ENCODE measurements at regions not wholly inside any gene's neighbourhood (a gene's known extent, or its start where the extent isn't known, plus 50 kb on each side); places are given as distances from the start of the nearest gene placed in this dataset.

DNA sequence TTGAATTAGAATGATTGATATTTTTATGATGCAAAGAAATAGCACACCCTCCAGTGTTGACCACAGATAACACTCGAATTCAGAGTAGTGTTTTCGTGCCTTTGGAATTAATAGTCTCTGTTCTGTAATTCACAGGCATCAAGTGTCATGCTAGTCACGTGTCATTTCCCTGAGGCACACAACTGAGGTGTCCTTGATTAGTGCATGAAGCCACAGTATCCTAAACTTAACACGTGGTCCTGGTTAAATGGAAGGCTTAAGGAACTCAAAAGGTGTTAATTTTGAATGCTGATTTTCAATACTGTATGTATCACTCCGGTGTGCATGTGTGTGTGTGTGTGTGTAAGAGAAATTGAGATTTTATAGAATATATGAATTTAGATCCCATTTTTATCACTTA is 625.6 kb downstream of the TMEM114 start:
- no peaks in the 10 kb centered on the region for H3K9me3 Mint-ChIP-seq (ENCODE audit: low read depth)
- H3K4me3 Mint-ChIP-seq (ENCODE audit: low read depth), result no peak overlapping the region
- peaks cover 24% of the 10 kb centered on the region for H3K27me3 Mint-ChIP-seq
- H3K4me1 Mint-ChIP-seq (ENCODE audit: low read depth), result peaks cover 10% of the 10 kb centered on the region
- TF ChIP-seq, protein P1, sequence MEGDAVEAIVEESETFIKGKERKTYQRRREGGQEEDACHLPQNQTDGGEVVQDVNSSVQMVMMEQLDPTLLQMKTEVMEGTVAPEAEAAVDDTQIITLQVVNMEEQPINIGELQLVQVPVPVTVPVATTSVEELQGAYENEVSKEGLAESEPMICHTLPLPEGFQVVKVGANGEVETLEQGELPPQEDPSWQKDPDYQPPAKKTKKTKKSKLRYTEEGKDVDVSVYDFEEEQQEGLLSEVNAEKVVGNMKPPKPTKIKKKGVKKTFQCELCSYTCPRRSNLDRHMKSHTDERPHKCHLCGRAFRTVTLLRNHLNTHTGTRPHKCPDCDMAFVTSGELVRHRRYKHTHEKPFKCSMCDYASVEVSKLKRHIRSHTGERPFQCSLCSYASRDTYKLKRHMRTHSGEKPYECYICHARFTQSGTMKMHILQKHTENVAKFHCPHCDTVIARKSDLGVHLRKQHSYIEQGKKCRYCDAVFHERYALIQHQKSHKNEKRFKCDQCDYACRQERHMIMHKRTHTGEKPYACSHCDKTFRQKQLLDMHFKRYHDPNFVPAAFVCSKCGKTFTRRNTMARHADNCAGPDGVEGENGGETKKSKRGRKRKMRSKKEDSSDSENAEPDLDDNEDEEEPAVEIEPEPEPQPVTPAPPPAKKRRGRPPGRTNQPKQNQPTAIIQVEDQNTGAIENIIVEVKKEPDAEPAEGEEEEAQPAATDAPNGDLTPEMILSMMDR (IDR thresholded peaks at IDR 0.05; ENCODE audit: unreplicated experiment), result no peak
- no peak overlapping the region for H3K27ac Mint-ChIP-seq
- DNase-seq (ENCODE audit: low spot score, unreplicated experiment), result no peak
- no peaks in the 10 kb centered on the region for H3K36me3 Mint-ChIP-seq (ENCODE audit: insufficient read depth)

DNA sequence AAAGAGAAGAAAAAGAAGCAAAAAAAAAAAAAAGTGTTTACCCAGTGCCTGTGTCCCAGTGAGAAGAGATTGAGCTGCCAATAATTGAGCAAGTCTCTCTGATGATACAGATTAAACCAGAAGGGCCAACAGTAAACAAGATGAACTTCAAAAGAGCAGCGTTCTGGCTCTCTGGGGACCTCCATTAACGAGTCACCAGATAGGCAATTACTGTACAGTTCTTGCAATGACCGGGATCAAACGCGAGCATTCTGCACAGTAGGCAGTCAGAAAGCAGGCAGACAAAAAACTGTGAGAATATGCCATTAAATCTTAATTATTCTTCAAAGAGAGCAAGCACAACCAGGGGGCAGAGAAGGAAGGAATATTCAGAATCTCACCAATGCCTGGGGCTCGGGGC is 626.1 kb downstream of the TMEM114 start:
- Mint-ChIP-seq H3K4me1 (ENCODE audit: low read depth) (peaks cover 11% of the 10 kb centered on the region), H3K27ac (no peak overlapping the region), H3K27me3 (peaks cover 21% of the 10 kb centered on the region), H3K4me3 (ENCODE audit: low read depth) (no peak overlapping the region), H3K36me3 (ENCODE audit: insufficient read depth) (no peaks in the 10 kb centered on the region), H3K9me3 (ENCODE audit: low read depth) (no peaks in the 10 kb centered on the region)
- TF ChIP-seq, protein P1 (IDR thresholded peaks at IDR 0.05; ENCODE audit: unreplicated experiment), result no peak
- no peak for DNase-seq (ENCODE audit: low spot score, unreplicated experiment)

DNA sequence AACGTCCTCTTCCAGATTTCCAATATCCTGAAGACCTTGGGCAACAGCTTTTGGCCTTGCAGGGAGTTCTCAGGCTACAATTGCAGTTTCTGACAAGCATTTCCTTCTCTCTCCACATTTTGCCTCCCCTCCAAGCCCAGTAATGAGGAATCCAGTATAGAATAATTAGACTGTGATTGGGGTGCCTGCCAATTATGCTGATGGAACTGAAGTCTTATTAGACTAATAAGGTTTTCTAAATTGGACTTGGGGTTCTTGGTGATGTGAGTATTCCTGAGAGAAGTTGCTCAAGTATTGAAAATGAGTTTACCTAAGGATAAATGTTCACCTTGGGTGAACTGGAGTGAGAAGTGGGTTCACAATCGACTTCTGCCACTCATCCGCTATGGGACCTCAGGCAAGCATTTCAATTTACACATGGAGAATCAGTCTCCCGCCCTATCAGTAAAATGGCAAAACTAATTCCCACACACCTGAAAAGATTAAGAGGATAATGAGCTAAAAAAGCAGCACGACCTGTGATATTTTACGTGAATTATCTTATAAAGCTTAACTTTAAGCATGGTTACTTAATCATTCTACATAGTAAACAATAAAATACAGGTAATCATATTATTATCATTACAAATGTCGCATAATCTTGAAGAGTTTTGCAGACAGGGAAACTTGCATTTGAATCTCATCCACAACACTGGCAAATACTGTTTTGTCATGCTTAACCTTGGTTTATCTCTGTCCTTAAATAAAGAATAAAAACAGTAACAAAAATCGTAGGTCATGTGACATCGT is 628.0 kb downstream of the TMEM114 start:
- H3K27ac Mint-ChIP-seq, result no peak overlapping the region
- TF ChIP-seq, protein P1 (IDR thresholded peaks at IDR 0.05; ENCODE audit: unreplicated experiment), result no peak
- H3K9me3 Mint-ChIP-seq (ENCODE audit: low read depth), result no peaks in the 10 kb centered on the region
- DNase-seq (ENCODE audit: low spot score, unreplicated experiment), result no peak
- peaks cover 12% of the 10 kb centered on the region for H3K4me1 Mint-ChIP-seq (ENCODE audit: low read depth)
- no peak overlapping the region for H3K4me3 Mint-ChIP-seq (ENCODE audit: low read depth)
- H3K36me3 Mint-ChIP-seq (ENCODE audit: insufficient read depth), result no peaks in the 10 kb centered on the region
- H3K27me3 Mint-ChIP-seq, result peaks cover 21% of the 10 kb centered on the region

DNA sequence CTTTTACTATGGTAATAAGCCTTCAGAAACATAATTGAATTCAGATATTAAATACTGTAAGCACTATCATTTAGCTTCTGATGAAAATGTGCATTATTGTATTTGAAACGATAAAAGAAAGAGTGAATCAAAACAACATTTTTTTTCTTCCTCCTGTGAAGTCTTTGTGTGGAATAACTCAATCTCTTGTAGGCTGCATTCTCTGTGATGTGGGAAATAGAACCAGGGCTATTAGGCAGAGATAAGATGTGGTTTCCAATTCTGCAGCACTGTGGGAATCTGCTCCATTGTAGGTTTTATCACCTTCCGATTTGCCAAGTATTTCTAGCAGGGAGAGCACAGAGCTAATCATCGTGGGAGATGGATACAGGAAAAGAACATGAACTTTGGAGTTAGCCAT is 624.5 kb downstream of the RBFOX1 start:
- Mint-ChIP-seq H3K4me3 (ENCODE audit: low read depth) (no peak overlapping the region), H3K4me1 (ENCODE audit: low read depth) (peaks cover 12% of the 10 kb centered on the region), H3K27ac (no peak overlapping the region), H3K36me3 (ENCODE audit: insufficient read depth) (no peaks in the 10 kb centered on the region), H3K27me3 (peaks cover 8% of the 10 kb centered on the region), H3K9me3 (ENCODE audit: low read depth) (peaks cover 2% of the 10 kb centered on the region)
- no peak for DNase-seq (ENCODE audit: low spot score, unreplicated experiment)
- TF ChIP-seq, protein P1 (IDR thresholded peaks at IDR 0.05; ENCODE audit: unreplicated experiment), result no peak

DNA sequence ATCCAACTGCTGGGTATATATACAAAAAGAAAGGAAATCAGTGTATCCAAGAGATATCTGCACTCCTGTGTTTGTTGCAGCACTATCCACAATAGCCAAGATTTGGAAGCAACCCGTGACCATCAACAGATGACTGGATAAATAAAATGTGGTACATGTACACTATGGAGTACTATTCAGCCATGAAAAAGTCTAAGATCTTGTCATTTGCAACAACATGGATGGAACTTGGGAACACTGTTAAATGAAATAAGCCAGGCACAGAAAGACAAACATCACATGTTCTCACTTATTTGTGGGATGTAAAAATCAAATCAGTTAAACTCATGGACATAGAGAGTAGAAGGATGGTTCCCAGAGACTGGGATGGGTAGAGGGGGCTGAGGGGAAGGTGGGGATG is 620.7 kb downstream of the RBFOX1 start:
- TF ChIP-seq, protein P1 (IDR thresholded peaks at IDR 0.05; ENCODE audit: unreplicated experiment), result no peak
- DNase-seq (ENCODE audit: low spot score, unreplicated experiment), result no peak
- peaks cover 2% of the 10 kb centered on the region for H3K9me3 Mint-ChIP-seq (ENCODE audit: low read depth)
- peaks cover 4% of the 10 kb centered on the region for H3K27me3 Mint-ChIP-seq
- no peak overlapping the region for H3K27ac Mint-ChIP-seq
- H3K36me3 Mint-ChIP-seq (ENCODE audit: insufficient read depth), result no peaks in the 10 kb centered on the region
- H3K4me3 Mint-ChIP-seq (ENCODE audit: low read depth), result no peak overlapping the region
- peaks cover 4% of the 10 kb centered on the region for H3K4me1 Mint-ChIP-seq (ENCODE audit: low read depth)
